Peyer's patch (tissue), 4 donors: ENCODE measurements at regions not wholly inside any gene's neighbourhood (a gene's known extent, or its start where the extent isn't known, plus 50 kb on each side); places are given as distances from the start of the nearest gene placed in this dataset.

Experiments
- CTCF ChIP-seq, 6 experiments: fragments of 450-650 bp in 4 of 6; fragments of 200-600 bp in 2 of 6; sonication (generic) in 1 of 6; IDR thresholded peaks; one replicate each; pipeline ENCODE4 v1.5.1; 2017 to 2019; ENCODE audit warnings: antibody characterized with exemption in 6 of 6, mild to moderate bottlenecking in 3 of 6, moderate library complexity in 1 of 6
- POLR2A ChIP-seq, 2 donors: fragments of 450-650 bp; IDR thresholded peaks; one replicate each; pipeline ENCODE4 v1.5.1; 2017; ENCODE audit warnings: antibody characterized with exemption in 2 of 2, mild to moderate bottlenecking in 2 of 2, moderate library complexity in 2 of 2

- TF ChIP-seq CTCF (IDR thresholded peaks at IDR 0.05) (no peak), POLR2A (IDR thresholded peaks at IDR 0.05) (no peak)
These were observed 129.5 kb upstream of the ITGA1 start for GRCh38 chr5:52658246-52658645.
